GM21529 (cell line): ENCODE measurements at regions not wholly inside any gene's neighbourhood (a gene's known extent, or its start where the extent isn't known, plus 50 kb on each side); places are given as distances from the start of the nearest gene placed in this dataset.

Experiments
- ATAC-seq: cut with Tn5 transposase; IDR thresholded peaks from one replicate; pipeline ENCODE4 v1.9.1; 2021; ENCODE audit not compliant: unreplicated experiment

GRCh38 chr14:65243766-65244442 is 141.6 kb upstream of the MAX start:
- no peak for ATAC-seq

- no peak for ATAC-seq
Observed at GRCh38 chr14:65249471-65250161, 147.3 kb upstream of the MAX start.

- no peak for ATAC-seq
Observed at GRCh38 chr14:65250162-65250495, 147.8 kb upstream of the MAX start.

- no peak for ATAC-seq
Observed at GRCh38 chr14:65251213-65251612, 148.9 kb upstream of the MAX start.

- no peak for ATAC-seq
Observed at GRCh38 chr14:65252482-65253255, 150.4 kb upstream of the MAX start.

GRCh38 chr14:65255029-65255545 is 152.8 kb upstream of the MAX start:
- no peak for ATAC-seq

- ATAC-seq, result no peak
Observed at GRCh38 chr14:65255583-65256461, 153.5 kb upstream of the MAX start.

GRCh38 chr14:65256714-65257113 is 154.4 kb upstream of the MAX start:
- no peak for ATAC-seq

GRCh38 chr14:65257425-65257824 is 155.1 kb upstream of the FUT8 start:
- ATAC-seq, result no peak

GRCh38 chr14:65258391-65258790 is 154.1 kb upstream of the FUT8 start:
- ATAC-seq, result no peak

GRCh38 chr14:65259000-65259399 is 153.5 kb upstream of the FUT8 start:
- ATAC-seq, result no peak

- no peak for ATAC-seq
Observed at GRCh38 chr14:65260786-65261185, 151.7 kb upstream of the FUT8 start.

GRCh38 chr14:65261425-65261920 is 151.1 kb upstream of the FUT8 start:
- no peak for ATAC-seq

- no peak for ATAC-seq
Observed at GRCh38 chr14:65261946-65262345, 150.6 kb upstream of the FUT8 start.

- ATAC-seq, result no peak
Observed at GRCh38 chr14:65263177-65263788, 149.2 kb upstream of the FUT8 start.

GRCh38 chr14:65267856-65268255 is 144.7 kb upstream of the FUT8 start:
- no peak for ATAC-seq

GRCh38 chr14:65268594-65268993 is 143.9 kb upstream of the FUT8 start:
- no peak for ATAC-seq

- no peak for ATAC-seq
Observed at GRCh38 chr14:65269732-65270131, 142.8 kb upstream of the FUT8 start.

- no peak for ATAC-seq
Observed at GRCh38 chr14:65277027-65277426, 135.5 kb upstream of the FUT8 start.

- no peak for ATAC-seq
Observed at GRCh38 chr14:65277580-65278270, 134.8 kb upstream of the FUT8 start.
